ENCODE measurements at regions not wholly inside any gene's neighbourhood (a gene's known extent, or its start where the extent isn't known, plus 50 kb on each side); places are given as distances from the start of the nearest gene placed in this dataset.
"Not testable (repeated sequence)": the region's sequence is repeated elsewhere in the genome, so short reads cannot be mapped to it uniquely, and the experiment has no call there.

DNA sequence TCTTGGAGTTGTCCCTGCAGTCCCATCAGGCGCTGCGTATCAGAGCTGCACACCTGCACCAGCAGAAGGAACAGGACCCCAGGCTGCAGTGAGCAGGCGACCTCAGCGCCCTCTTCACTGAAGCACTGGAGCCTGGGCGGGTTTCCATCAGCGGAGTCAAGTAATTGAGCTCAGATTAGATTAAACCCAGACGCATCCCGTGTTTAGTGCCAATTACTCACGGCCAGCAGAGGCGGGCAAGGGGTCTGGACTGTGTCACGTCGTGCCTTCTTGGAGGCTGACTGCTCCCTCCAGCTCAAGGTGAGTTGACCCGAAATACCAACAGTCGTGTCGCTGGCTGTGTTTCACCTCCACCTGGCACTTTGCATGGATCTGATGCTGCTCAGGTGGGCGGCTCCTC lies 123.6 kb downstream of the CXCL12 start:
- no peak for DNase-seq (ENCODE audit: low read depth)

DNA sequence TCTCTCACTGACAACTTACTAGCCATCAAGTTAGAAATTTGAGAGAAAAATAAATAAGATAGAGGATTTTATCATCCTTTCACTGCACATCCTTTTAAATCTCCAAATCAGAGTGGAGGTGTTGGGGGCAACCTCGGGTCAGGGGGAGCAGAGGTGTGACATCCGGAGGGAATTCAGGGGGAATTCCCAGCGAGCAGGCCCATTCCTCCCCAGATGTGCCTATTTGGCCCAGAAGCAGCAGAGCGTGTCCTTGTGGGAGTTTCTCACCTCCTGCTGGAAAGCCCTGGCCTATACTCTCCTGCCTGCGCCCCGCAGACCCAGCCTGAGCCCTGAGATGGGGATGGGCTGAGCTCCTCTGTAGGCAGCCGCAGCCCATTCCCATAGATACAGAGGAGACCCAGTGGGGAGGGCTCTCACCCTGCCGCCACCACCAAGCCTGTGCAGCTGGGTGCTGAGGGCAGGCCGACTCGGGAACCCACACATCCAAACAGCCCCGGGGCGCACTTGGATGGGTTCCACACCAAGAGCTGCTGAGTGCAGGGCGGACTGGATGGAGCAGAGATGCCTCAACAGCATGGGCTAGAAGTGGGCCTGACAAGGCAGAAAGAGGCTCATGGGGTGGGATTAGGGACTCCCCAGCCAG lies 124.5 kb downstream of the CXCL12 start:
- no peak overlapping the region for H3K4me3 ChIP-seq (ENCODE audit: low read length)
- TF ChIP-seq, protein P1, sequence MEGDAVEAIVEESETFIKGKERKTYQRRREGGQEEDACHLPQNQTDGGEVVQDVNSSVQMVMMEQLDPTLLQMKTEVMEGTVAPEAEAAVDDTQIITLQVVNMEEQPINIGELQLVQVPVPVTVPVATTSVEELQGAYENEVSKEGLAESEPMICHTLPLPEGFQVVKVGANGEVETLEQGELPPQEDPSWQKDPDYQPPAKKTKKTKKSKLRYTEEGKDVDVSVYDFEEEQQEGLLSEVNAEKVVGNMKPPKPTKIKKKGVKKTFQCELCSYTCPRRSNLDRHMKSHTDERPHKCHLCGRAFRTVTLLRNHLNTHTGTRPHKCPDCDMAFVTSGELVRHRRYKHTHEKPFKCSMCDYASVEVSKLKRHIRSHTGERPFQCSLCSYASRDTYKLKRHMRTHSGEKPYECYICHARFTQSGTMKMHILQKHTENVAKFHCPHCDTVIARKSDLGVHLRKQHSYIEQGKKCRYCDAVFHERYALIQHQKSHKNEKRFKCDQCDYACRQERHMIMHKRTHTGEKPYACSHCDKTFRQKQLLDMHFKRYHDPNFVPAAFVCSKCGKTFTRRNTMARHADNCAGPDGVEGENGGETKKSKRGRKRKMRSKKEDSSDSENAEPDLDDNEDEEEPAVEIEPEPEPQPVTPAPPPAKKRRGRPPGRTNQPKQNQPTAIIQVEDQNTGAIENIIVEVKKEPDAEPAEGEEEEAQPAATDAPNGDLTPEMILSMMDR (conservative IDR thresholded peaks at IDR 0.05; ENCODE audit: low read depth, low read length), result no peak
- DNase-seq (ENCODE audit: low read depth), result no peak

More for the DNA sequence above, 123.6 kb downstream of the CXCL12 start:
- TF ChIP-seq, protein P1 (conservative IDR thresholded peaks at IDR 0.05; ENCODE audit: low read depth, low read length), result no peak
- no peak overlapping the region for H3K4me3 ChIP-seq (ENCODE audit: low read length)

DNA sequence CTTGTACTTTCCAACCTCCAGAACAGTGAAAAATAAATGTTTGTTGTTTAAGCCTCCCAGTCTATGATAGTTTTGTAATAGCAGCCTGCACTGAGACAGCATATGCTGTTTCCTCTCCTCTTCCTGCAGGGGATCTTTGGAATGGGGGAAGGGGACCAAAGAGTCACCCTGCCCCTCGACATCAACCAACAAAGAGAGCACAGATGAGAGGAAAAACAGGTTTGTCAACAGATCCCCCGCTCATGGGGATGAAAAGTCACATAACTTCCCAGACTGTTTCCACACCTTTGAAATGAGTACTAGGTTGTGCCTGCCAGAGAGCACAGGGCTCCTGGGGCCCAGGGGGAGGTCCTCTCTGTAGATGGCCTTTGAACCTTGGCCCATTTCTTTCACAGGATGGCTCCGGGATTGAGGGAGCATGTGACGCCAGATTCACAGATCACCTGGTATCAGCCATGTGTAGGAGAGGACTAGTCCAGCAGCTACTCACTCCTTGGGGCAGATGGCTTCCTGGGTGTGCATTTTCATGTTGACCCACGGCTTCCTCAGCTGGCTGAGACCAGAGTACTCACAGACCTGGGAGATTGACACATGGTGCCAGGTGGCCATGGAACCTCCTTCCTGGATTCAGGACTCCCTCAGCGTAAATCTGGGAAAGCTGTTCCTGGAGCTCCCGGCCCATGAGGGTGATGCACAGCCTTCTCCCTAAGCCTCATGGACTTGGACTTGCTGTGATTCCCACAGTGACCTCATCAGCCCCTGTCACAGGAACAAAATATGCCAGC lies 125.6 kb downstream of the CXCL12 start:
- TF ChIP-seq, protein P1 (conservative IDR thresholded peaks at IDR 0.05; ENCODE audit: low read depth, low read length), result no peak
- no peak for DNase-seq (ENCODE audit: low read depth)
- H3K4me3 ChIP-seq (ENCODE audit: low read length), result no peak overlapping the region

DNA sequence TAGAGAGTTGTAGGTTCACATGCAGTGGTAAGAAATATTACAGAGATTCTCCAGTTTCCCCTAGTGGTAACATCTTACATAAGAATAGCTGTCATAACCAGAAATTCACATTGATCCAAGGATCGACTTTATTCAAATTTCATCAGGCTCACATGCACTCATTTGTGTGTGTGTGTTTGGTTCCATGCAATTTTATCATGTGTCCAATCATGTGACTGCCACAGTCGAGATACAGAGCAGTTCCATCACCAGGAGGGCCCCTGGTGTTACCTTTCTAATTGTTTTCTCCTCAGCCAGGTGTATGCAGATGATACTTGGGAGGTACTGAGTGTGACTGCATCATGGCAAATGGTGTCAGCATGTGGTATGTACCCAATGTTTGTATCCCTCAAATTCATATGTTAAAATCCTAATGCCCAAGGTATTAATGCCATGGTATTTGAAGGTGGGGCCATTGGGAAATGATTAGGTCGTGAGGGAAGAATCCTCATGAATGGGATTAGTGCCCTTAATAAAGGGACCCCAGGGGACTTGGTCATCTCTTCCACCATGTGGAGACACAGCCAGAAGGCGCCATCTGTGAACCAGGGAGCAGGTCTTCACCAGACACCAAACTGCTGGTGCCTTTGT lies 126.3 kb downstream of the CXCL12 start:
- no peak for DNase-seq (ENCODE audit: low read depth)

DNA sequence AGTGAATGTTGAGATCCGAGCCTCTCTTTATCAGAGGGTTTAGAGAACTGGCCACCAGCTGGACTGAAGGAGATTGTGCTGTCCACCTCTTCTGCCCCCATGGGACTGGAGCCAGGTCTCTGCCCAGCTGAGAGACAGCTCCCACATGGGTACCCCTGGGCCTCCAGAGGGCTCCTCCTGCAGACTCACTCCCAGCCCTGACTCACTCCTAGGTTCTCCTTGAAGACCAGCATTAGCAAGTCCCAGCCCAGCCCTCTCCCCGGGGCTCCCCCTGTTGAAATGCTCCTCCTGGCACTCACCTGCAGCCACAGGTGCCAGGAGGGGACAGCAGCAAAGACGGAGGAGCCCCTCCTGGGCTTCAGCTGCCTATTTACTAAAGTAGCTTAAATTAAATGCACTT lies 126.9 kb downstream of the CXCL12 start:
- TF ChIP-seq, protein P1 (conservative IDR thresholded peaks at IDR 0.05; ENCODE audit: low read depth, low read length), result no peak
- DNase-seq (ENCODE audit: low read depth), result no peak
- no peak overlapping the region for H3K4me3 ChIP-seq (ENCODE audit: low read length)

More for the DNA sequence above, 126.3 kb downstream of the CXCL12 start:
- TF ChIP-seq, protein P1 (conservative IDR thresholded peaks at IDR 0.05; ENCODE audit: low read depth, low read length), result no peak
- no peak overlapping the region for H3K4me3 ChIP-seq (ENCODE audit: low read length)

DNA sequence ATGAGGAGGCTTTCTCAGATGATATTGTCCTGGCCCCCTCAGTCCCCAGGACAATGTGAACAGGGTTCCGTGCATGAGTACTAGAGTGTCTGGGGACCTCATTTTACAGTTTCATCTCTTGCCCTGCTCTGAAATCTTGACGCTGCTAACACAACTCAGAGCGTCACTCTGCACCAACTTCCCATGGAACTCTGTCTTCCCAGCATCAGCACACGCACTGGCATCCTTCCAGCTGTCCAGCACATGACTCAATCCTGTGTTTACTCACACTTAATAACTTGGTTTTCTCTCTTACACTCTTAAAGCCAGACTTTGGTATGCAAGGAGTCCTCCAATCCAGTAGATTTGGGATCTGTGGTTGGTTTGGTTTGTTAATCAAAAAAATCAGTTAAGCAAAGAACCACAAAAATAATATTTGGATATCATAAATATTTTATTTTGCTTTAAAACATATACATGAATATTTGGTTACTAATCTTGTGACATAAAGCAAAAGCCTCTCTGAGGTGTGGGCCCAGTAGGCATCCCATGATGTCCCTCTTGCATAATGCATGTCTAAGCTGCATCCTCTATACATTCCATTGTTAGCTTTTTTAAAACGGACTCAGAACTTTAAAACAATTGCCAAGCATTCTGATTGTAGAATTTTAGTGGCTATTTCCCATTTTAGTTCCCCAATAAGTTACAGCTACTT lies 131.0 kb downstream of the CXCL12 start:
- TF ChIP-seq, protein P1 (conservative IDR thresholded peaks at IDR 0.05; ENCODE audit: low read depth, low read length), result no peak
- peak; percentile 81 for DNase-seq (ENCODE audit: low read depth)
- no peak overlapping the region for H3K4me3 ChIP-seq (ENCODE audit: low read length)

DNA sequence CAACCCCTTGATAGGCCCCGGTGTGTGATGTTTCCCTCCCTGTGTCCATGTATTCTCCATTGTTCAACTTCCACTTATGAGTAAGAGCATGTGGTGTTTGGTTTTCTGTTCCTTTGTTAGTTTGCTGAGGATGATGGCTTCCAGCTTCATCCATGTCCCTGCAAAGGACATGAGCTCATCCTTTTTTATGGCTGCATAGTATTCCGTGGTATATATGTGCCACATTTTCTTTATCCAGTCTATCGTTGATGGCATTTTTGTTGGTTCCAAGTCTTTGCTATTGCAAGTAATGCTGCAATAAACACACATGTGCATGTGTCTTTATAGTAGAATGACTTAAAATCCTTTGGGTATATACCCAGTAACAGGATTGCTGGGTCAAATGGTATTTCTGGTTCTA lies 132.3 kb downstream of the CXCL12 start:
- not testable (repeated sequence) for DNase-seq (ENCODE audit: low read depth)

DNA sequence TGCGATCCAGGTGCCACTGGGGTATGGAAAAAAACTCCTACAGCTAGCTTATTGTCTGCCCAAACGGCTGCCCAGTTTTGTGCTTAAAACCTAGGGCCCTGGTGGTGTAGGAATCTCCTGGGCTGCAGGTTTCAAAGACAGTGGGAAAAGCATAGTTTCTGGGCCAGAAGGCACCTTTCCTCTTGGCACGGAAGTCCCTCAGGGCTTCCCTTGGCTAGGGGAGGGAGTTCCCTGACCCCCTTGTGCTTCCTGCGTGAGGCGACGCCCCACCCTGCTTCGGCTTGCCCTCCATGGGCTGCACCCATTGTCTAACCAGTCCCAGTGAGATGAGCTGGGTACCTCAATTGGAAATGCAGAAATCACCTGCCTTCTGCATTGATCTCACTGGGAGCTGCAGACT lies 135.0 kb downstream of the CXCL12 start:
- H3K4me3 ChIP-seq (ENCODE audit: low read length), result not testable (repeated sequence)

More for the DNA sequence above, 132.3 kb downstream of the CXCL12 start:
- H3K4me3 ChIP-seq (ENCODE audit: low read length), result not testable (repeated sequence)

More for the DNA sequence above, 135.0 kb downstream of the CXCL12 start:
- not testable (repeated sequence) for DNase-seq (ENCODE audit: low read depth)
